ENCODE measurements at regions not wholly inside any gene's neighbourhood (a gene's known extent, or its start where the extent isn't known, plus 50 kb on each side); places are given as distances from the start of the nearest gene placed in this dataset.
"Not testable (repeated sequence)": the region's sequence is repeated elsewhere in the genome, so short reads cannot be mapped to it uniquely, and the experiment has no call there.

GRCh38 chr15:77934516-77934915, 143.0 kb downstream of the TBC1D2B start:
- TF ChIP-seq POLR2A (IDR thresholded peaks at IDR 0.05; ENCODE audit: low read length); GATA1 (IDR thresholded peaks at IDR 0.05; ENCODE audit: low read depth, low read length): not testable (repeated sequence)
